T-helper 1 cell treated with Interleukin-12 subunit alpha and Interleukin-12 subunit beta and Interleukin-4 antibody, amounts not matched to agents 30 ng/mL and 1 ng/mL, for 36 hours (primary cell): ENCODE measurements at regions not wholly inside any gene's neighbourhood (a gene's known extent, or its start where the extent isn't known, plus 50 kb on each side); places are given as distances from the start of the nearest gene placed in this dataset.
"Not testable (repeated sequence)": the region's sequence is repeated elsewhere in the genome, so short reads cannot be mapped to it uniquely, and the experiment has no call there.

ENCODE experiments used
- intact Hi-C: fragments of 100-400 bp; cut with micrococcal nuclease; formaldehyde crosslinking; loops from one replicate; pipeline ENCODE4 v1.15.1; 2024

DNA sequence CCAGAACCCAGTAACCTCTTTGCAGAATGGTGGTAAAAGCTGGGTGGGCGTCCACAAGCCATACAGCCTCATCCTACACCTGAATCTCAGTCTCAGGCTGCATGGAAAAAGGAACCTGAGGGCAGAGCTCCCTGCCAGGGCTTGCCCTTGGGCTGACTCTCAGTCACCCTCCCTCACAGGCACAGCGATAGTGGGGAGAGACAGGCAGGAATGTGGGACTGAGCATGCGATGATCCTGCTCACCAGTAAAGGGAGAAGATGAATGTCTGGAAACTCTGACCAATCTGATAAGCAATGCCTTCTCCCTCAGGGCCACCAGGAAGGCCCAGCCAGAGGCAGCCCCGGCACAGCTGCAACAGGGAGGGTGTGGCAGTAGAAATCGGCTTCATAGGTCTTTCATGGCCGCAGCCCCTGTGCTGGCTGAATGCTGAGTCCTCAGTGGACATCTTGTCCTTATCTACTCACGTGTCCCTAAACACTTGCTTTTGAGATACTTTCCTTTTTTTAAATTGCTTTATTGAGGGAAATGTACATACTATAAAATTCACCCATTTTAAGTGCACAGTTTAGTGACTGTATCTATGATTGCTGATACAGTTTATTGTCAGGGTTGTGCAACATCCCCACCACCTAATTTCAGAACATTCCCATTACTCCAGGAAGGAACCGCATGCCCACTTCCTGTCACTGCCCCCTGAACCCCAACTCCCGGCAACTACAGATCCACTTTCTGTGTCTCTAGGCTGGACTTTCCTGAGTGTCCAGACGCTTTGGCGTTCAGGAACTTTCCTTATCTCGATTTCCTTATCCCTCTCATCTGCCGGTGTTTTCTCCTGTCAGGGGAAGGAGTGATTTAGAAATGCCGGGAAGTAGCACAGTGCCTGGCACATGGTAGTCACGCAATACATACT lies 258.1 kb downstream of the PCNX1 start:
- intact Hi-C loops: loop anchor here (1.0 kb wide), 1 partner anchor 238 kb away; no protein-coding TSS in a partner anchor

DNA sequence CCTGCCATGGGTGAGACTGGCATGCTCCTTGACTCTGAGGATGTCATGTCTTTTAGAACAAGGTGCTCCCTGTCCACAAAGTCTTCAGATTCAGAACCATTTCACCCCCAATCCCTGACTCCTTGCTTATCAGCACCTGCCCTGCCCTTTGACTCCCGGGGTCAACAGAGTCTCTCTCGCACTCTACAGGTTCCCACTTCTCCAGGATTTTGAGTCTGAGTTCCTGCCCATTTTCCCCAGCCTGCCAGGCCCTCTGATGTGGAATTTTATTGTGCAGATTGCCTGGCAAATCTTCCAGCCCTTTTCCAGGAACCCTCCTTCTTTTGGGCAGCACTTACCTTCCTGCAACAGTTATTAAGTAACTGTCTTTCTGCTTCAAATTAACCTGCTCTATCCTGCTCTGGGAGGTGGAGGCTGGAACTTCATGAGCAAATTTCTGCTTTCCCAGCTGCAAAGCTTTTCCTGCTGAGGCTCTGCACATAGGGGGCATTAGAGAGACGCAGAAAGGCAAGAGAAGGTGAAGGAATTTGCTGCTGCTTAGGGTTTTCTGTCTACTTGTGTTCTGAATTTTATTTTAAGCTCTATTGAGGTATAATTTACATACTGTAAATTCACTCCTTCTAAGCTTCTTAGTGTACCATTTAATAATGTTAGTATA lies 259.1 kb downstream of the PCNX1 start:
- intact Hi-C loops: loop anchor here (1.0 kb wide), 1 partner anchor 237 kb away; no protein-coding TSS in a partner anchor

DNA sequence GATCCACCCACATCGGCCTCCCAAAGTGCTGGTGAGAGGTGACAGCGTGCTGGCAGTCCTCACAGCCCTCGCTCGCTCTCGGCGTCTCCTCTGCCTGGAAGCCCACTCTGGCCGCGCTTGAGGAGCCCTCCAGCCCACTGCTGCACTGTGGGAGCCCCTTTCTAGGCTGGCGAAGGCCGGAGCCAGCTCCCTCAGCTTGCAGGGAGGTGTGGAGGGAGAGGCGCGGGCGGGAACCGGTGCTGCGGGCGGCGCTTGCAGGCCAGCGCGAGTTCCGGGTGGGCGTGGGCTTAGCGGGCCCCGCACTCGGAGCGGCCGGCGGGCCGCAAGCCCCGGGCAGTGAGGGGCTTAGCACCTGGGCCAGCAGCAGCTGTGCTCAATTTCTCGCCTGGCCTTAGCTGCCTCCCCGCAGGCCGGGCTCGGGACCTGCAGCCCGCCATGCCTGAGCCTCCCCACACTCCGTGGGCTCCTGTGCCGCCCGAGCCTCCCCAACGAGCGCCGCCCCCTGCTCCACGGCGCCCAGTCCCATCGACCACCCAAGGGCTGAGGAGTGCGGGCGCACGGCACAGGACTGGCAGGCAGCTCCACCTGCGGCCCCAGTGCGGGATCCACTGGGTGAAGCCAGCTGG lies 260.2 kb downstream of the PCNX1 start:
- intact Hi-C loops: not testable (repeated sequence)

DNA sequence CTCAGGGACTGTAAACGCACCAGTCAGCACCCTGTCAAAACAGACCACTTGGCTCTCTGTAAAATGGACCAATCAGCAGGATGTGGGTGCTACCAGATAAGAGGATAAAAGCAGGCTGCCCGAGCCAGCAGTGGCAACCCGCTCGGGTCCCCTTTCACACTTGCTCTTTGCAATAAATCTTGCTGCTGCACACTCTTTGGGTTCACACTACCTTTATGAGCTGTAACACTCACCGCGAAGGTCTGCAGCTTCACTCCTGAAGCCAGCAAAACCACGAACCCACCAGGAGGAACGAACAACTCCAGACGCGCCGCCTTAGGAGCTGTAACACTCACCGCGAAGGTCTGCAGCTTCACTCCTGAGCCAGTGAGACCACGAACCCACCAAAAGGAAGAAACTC lies 260.9 kb downstream of the PCNX1 start:
- intact Hi-C loops: loop anchor here (1.0 kb wide), 1 partner anchor 25 kb away; no protein-coding TSS in a partner anchor

DNA sequence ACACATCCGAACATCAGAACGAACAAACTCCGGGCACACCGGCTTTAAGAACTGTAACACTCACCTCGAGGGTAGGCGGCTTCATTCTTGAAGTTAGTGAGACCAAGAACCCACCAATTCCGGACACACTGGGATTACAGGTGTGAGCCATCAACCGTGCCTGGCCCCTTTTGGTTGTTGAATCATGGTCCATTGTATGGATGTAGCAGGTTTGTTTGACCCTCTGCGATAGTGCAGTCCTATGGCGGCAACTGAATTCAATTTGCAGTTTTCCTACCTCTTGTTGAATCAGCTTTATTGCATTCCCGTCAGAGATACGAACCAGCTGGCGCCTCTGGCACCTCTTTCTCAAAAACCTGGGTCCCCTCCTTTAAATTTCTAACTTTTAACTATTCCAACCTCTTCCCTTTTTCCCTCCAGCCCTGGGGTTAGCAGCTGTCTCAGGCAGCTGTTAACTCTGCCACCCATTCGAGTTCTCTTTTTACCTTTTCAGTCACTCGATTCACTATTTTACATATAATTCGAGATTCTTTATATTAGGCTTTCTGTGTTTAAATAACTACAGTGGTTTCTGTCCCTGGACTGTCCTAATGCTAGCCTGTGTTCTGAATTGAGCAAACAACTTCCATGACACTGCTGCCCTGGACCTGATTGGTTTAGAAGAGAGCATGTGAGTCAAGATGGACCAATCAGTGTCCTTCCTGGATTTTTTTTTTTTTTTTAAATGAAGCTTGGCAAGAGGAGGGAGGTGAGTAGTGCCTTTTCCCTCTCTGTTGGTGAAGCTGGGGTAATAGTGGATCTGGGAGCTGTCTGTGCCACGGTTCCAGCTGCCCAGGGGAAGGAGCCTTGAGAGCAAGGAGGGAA lies 261.5 kb downstream of the PCNX1 start:
- intact Hi-C loops: loop anchor here (1.0 kb wide), 1 partner anchor 25 kb away; no protein-coding TSS in a partner anchor

DNA sequence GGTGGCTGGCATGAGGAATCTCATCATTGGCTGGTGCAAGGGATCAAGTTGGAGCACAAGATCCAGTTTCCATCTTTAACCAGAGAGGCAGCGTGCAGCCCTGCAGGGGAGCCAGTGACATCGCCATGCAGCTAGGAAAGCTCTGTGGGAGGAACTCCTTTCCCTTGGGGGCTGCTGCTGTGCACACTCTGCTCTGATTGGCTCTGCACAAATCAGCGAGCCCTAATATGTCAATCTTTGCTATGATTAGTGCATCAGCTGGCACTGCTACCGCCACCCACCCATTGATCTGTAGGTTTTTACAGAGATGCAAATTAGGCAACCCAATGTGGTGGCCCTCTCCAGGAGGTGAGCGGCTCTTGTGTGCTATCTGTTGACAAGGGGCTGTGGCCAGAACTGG lies 262.6 kb downstream of the PCNX1 start:
- intact Hi-C loops: no loop called here

DNA sequence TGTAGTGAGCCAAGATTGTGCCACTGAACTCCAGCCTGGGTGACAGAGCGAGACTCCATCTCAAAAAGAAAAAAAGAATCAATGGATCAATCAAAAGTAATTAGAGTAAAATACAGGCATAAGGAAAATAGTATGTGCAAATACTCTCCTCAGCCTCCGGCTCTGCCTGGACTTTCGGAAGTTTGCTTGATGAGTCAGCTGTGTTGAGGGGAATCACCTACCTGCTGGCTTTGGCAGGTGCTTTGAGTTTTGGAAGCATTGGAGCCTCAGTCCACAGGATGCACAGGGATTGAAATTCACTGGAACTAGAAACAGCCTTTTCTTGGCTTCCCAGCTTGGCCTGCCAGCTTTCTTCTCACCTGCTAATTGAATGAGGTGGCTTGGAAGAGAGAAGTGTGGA lies 268.2 kb downstream of the PCNX1 start:
- intact Hi-C loops: no loop called here

DNA sequence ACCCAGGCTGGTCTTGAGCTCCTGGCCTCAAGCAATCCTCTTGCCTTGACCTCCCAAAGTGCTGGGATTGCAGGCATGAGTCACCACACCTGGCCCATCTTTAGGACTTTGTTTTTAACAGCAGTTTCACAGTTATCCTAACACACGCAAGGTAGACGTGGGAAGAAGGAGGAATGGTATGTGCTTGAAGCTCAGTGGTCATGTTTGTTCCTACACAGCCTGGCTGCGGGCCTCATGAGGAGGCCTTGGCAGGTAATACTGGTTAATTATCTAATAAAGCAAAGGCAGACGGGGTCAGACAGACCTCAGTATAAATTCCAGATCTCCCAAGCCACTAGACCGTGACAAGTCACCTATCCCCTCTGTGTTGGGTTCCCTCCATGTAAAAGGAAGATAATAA lies 271.8 kb downstream of the PCNX1 start:
- intact Hi-C loops: no loop called here

DNA sequence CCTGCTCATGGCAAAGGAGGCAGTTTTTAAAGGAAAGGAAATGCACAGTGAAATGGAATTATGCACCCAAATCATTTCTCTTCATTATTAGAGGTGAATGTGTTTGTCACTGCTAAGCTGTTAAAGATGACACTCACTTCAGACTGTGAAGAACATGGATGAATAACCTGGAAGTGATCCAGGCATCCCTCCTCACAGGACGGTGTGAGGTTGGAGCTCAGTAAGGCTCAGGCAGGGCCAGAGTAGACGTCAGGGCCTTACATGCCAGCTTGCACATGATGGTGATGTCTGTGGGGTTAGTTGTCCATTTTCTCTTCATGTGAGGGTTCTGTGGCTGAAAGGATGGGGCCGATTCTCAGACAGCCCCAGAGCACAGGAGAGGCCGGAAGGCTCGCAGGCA lies 273.1 kb downstream of the PCNX1 start:
- intact Hi-C loops: no loop called here

DNA sequence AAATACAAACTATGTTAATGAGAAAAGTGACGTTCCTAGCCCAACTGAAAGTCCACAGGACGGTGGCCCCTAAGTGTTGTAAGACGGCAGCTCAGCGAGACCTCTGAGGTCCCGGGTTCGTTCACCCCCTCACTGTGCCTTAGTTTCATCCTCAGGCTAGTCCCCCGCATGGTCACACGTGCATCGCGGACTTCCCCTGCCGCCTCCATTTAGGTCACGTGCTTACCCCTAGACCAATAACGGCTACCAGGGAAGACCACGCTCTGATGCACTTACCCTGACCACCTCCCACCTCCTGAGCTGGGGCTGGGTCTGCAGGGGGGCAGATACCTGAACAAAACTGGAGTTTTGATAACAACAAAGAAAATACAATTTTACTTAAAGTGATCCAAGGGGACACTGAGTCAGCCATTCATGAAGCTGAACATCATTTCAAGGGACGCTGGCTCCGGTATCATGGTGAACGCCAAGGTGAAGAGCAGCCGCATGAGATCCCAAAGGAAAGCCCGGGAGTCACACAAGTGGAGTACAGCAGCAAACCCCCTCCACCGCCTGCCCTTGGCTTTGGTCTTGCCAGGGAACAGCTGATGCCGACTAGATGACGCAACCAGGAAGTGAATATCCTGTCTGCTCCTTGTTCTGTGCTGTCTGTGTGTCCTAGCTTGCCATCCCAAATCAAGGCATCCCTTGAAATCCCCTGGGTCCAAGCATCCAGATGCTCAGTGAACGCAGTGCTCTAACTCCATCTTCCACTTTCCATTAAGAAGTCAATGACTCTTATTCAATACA lies 274.1 kb downstream of the PCNX1 start:
- intact Hi-C loops: no loop called here

DNA sequence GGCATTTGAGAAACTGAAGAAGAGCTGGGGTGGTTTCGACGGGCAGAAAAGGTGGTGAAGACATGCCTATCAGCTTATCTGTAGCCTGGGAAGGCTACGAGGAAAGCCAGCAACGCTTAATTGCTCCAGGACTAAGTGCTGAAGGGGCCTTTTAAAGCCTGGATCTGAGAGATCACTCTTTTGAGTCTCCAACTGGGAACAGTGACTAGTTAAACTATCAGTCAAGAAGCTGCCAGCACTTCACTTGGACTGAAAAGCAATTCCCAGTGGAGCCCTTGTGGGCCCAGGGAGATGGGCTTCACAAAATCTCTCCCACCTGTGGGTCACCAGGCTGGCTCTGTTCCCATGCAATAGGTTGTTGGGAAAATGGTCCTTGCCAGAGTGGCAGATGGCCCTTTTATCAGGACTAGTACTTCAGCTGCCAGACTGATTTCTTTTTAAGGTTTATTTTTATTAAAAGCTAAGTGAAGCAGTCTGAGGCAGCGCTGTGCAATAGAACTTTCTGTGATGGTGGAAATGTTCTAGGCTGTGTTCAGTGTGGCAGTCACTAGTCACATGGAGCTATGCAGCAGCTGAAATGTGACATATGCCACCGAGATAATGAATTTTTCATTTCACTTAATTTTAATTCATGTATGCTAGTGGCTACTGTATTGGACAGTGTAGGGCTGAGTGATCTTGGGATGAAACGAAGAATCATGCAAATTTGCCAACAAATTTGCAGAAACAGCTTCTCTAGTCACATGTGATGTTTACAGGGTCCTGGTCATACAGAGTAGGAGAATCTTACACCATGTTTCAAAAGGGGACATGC lies 276.8 kb downstream of the PCNX1 start:
- intact Hi-C loops: no loop called here

DNA sequence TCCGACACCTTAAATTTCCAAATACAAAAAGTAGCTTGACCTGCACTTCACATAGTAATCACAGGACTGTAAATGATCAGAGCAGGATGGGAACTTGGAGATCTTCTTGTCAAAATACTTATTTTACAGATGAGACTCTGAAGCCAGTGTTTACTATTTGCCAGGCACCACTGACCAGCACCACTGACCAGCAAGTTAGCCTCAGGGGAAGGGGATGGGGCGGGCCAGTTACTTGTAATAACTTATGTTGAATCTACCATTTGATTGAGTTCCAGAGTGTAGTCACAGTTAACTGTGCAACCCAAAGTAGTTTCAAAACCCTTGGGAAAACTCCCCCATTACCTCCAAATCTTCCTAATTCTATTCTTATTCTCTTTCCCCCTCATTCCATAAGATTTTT lies 278.4 kb downstream of the PCNX1 start:
- intact Hi-C loops: no loop called here

DNA sequence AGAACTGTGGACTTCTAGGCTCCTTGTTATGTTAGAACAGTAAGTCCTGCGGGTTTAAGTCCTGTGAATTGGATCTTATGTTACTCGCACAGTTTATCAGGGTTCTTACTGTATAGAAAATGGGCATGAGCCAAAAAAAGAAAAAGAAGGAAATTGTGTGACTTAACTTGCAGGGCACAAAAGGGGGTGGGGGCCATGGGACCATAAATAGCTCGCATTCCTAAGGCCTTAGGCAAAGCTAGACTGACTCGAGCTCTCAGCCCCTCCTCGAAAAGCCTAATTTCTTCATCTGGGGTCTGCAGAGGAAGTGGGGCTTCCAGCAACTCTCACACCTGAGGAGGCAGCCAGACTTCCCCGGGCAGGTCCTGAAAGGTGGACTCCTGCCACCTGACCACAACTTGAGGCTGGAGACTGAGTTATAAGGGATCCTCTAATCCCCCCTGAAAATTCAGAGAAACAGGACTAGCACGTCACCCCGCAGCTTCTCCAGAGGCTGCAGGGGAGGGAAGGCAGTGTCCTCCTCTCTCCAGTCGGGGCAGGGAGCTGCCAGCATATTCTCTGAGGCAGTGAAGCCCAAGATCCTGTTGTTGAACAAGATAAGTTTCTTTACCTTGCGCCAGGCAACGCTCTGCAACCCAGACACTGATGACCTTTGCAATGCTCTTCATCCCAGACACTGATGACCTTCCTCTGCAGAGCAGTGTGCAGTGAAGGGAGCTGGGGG lies 280.5 kb downstream of the PCNX1 start:
- intact Hi-C loops: no loop called here

DNA sequence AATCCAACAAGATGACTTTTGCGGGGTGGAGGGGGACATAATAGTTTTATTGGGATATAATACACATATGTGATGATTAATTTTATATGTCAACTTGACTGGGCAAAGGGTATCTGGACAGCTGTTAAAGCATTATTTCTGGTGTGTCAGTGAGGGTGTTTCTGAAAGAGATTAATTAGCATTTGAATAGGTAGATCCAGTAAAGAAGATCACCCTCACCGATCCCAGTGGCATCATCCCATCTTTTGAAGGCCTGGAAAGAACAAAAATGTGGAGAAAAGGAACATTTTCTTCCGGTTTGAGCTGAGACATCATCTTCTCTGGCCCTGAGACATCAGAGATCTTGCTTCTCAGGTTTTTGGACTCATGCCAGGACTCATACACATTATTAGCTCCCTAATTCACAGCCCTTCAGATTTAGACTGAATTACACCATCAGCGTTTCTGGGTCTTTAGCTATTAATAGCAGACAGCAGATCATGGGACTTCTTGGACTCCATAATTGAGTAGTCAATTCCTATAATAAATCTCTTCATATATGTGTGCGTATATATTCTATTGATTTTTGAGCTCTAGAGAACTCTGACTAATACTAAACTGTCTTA lies 283.6 kb downstream of the PCNX1 start:
- intact Hi-C loops: no loop called here

DNA sequence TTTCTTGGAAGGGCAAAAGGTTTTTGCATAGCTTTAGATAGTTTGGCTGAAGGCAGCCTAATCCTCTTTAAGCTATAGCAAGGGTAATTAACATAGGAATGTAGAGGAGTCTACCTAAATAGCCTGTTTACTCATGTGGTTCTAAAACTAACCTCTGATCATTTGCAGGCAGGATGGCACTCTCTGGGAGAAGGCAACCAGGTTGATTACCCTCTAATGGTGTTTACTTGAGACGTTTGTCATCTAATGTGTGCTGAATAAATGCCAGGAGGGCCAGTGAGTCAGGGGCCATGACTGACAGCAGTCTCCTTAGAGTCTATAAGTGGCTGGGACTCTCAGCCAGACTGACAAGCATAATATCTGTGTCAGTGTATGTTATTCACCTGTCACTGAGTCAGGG lies 286.4 kb downstream of the PCNX1 start:
- intact Hi-C loops: no loop called here

DNA sequence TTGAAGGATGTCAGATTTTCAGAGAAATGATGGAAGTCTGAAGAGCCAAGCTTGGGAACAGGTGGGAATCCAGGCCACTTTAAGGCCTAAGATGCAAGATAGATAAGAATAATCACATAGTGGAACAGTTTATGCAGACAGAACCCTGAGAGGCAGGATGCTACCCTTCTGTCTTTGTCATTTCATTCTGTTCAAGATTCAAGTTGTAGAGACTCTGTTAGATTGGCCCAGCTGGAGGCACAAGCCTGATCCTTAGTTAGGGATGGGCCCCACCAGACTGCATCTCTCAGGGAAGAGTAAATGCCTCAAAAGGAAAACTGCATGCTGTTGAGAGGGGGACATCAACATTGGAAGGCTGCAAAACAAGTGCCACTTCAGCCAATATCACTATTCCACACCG lies 287.0 kb downstream of the PCNX1 start:
- intact Hi-C loops: no loop called here

DNA sequence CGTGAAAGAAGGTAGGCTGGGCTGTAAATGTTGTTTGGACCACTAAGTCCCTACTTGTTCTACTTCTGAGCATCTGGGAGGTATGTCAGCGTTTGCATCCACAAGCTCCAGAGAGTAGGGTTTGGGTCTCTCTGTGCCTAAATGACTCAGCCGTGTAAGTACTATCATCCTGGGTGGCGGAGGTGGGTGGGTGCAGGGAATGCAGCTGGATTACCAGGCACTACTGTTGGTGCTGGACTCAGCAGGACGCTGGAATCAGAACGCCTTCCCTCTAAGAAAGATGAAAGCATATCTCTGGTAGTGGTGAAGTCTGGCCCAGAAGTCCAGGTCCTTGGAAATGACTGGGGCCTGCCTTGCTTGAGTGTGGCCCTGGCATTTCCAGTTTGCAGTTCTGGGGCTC lies 289.7 kb downstream of the PCNX1 start:
- intact Hi-C loops: no loop called here

DNA sequence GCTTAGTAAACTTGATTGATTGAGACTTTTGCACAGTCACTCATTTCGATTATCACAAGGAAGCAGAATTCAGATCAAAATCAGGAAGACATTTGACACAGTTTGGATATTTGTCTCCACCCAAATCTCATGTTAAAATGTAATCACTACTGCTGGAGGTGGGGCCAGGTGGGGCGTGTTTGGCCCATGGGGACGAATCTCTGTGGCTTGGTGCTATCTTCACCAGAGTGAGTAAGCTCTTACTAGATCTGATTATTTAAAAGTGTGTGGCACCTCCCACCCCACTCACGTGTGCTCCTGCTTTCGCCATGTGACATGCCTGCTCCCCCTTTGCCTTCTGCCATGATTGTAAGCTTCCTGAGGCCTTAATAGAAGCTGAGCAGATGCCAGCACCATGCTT lies 291.4 kb downstream of the PCNX1 start:
- intact Hi-C loops: no loop called here
